ENCODE measurements at regions not wholly inside any gene's neighbourhood (a gene's known extent, or its start where the extent isn't known, plus 50 kb on each side); places are given as distances from the start of the nearest gene placed in this dataset.

DNA sequence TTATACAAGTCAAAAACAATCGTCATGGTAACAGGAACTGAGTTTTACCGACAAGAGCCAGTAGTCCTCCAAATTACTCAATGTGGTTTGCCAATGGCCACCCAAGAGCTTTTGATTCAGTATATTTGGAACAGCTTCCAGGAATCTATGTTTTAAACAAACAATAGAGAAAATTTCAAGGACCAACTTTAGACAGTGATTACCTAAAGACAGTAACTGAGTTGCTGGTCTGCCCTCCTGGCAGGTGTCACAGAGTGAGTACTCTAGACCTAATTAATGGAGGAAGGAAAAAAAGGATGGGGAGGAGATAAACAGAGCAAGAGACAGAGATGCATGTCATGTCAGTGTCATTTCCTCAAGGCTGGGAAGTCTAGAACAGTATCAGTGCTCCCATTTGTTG lies 361.3 kb upstream of the BTBD3 start:
- TF ChIP-seq, protein P1, sequence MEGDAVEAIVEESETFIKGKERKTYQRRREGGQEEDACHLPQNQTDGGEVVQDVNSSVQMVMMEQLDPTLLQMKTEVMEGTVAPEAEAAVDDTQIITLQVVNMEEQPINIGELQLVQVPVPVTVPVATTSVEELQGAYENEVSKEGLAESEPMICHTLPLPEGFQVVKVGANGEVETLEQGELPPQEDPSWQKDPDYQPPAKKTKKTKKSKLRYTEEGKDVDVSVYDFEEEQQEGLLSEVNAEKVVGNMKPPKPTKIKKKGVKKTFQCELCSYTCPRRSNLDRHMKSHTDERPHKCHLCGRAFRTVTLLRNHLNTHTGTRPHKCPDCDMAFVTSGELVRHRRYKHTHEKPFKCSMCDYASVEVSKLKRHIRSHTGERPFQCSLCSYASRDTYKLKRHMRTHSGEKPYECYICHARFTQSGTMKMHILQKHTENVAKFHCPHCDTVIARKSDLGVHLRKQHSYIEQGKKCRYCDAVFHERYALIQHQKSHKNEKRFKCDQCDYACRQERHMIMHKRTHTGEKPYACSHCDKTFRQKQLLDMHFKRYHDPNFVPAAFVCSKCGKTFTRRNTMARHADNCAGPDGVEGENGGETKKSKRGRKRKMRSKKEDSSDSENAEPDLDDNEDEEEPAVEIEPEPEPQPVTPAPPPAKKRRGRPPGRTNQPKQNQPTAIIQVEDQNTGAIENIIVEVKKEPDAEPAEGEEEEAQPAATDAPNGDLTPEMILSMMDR (conservative IDR thresholded peaks at IDR 0.05; ENCODE audit: low read depth, low read length), result no peak
- DNase-seq (ENCODE audit: low read depth), result no peak

DNA sequence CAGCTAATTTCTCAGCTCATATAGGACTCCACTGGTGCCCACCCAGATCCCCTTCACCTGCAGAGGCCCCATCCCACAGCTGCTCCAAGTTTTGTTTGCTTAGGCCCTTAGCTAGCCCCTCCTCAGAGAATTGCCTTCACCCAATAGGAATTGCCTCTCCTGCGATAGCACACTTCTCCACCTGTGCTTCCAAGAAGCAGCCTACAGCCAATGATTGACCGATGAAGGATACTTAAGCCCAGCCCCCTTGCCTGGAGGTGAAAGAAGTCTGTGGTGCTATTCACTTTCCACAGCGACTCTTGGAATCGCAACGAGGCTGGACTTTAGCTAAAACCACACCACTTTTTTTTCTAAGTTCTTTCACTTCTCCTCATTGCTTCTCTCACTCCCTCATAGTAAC lies 353.2 kb upstream of the BTBD3 start:
- no peak overlapping the region for H3K4me3 ChIP-seq (ENCODE audit: low read length)
- DNase-seq (ENCODE audit: low read depth), result no peak
- TF ChIP-seq, protein P1 (conservative IDR thresholded peaks at IDR 0.05; ENCODE audit: low read depth, low read length), result no peak

More for the DNA sequence above, 361.3 kb upstream of the BTBD3 start:
- no peak overlapping the region for H3K4me3 ChIP-seq (ENCODE audit: low read length)

DNA sequence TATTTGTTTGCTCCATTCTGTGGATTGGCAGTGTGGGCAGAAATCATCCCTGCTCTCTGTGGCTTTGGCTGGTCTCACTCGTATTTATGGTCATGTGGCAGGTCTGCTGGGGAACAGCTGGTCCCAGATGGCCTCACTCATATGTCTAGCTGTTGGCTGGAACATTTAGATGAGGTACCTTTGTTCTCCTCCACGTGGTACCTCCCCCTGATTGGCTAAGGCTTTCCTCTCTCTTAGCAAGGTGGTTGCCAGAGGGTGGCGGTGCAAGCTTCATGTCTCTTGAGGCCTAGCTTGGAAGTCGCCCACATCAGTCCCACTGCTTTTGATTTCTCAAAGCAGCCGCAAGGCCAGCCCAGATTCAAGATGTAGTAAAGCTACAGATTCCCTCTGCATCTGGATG lies 348.5 kb upstream of the BTBD3 start:
- H3K4me3 ChIP-seq (ENCODE audit: low read length), result no peak overlapping the region
- TF ChIP-seq, protein P1 (conservative IDR thresholded peaks at IDR 0.05; ENCODE audit: low read depth, low read length), result no peak
- no peak for DNase-seq (ENCODE audit: low read depth)

DNA sequence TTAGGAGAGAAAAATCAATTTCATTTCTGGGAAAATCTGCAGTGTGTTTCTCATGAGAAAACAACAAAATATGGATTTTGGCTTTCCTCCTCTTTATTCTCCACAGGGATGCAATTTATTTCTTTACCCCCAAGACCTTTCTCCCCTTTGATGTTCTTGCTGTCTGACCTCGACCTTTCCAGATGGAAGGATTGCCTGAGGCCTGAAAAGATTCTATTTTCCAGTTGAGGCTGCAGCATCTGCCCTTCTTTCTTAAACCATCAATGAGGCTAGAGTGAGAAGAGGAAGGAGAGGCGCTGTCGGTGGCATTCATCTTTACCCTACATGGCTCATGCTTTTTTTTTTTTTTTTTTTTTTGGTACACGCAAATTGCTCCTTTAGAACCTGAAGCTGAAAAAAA lies 344.2 kb upstream of the BTBD3 start:
- TF ChIP-seq, protein P1 (conservative IDR thresholded peaks at IDR 0.05; ENCODE audit: low read depth, low read length), result no peak
- DNase-seq (ENCODE audit: low read depth), result no peak
- no peak overlapping the region for H3K4me3 ChIP-seq (ENCODE audit: low read length)

DNA sequence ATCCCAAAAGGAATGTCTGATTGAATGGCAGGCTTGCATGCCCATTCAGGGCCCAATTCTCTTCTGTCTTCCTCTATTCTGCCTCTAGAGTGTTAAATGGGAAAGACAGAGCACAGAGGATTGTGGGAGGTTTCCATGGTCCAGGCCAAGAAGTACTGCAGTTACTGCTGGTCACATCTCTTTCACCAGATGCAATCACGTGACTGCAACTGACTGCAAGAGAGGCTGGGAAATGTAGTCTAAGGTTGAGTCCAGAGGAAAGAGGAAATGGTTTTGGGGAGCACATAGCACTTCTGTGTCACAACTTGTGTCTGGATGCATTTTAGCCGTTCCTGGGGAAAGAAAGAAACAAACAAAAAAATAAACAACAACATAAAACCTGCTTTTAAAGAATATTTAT lies 336.4 kb upstream of the BTBD3 start:
- no peak for DNase-seq (ENCODE audit: low read depth)
- no peak overlapping the region for H3K4me3 ChIP-seq (ENCODE audit: low read length)
- TF ChIP-seq, protein P1 (conservative IDR thresholded peaks at IDR 0.05; ENCODE audit: low read depth, low read length), result no peak

DNA sequence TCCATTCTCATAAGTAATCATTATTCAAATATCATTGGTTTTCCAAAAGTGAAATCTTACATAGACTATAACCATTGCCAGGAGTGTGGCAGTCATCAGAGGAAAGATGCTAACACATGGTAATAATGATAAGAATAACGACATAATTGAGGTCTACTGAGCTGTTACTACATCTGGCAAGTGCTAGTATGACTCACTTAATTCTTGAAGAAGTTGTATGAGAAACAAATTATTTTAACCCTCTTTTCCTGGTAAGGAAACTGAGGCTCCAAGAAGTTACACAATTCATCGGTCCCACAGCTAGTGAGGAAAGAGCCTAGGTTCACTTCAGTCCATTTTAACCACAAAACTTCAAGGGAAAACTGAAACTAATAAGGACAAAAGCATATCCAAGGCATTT lies 335.6 kb upstream of the BTBD3 start:
- H3K4me3 ChIP-seq (ENCODE audit: low read length), result no peak overlapping the region
- no peak for DNase-seq (ENCODE audit: low read depth)
- TF ChIP-seq, protein P1 (conservative IDR thresholded peaks at IDR 0.05; ENCODE audit: low read depth, low read length), result no peak

DNA sequence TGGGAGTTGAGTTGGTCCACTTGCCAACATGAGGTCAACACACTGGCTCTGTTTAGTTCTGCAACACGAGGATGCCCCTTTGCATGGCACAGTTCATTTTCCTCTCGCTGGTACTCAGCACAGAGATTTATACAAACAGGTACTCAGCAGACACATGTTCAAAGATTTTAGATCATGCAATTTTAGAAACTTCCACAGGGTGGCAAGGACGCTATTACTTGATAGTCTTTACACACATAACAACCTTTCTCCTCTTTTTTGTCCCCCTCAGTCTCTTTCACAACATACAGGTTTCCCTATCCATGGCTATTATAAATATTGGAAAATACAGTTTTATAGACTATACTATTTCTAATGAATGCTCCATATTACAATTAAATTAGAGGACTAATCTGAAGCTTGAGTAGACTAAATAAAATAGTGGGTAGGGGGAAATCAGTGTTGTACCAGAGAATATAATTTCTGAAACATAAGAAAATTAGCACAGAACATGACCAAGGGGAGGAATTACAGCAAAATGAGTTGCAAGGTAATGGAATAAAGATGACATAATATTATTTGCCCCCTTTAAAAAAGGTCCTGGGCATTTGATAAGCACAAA lies 331.8 kb upstream of the BTBD3 start:
- H3K4me3 ChIP-seq (ENCODE audit: low read length), result no peak overlapping the region
- TF ChIP-seq, protein P1 (conservative IDR thresholded peaks at IDR 0.05; ENCODE audit: low read depth, low read length), result peak; percentile 47
- DNase-seq (ENCODE audit: low read depth), result no peak
